Caki2 (cell line): ENCODE measurements at regions not wholly inside any gene's neighbourhood (a gene's known extent, or its start where the extent isn't known, plus 50 kb on each side); places are given as distances from the start of the nearest gene placed in this dataset.

Experiments used
- DNase-seq: peaks from one replicate; pipeline ENCODE4 v3.0.0-alpha.2; 2015; ENCODE audit warnings: low read depth
- in situ Hi-C: cut with HindIII; loops from 2 replicates; pipeline ENCODE4 v1.10.0; 2016; ENCODE audit warnings: low sequenced_read_pairs, low pct_unique_long_range_greater_than_20kb, mixed read lengths

DNA sequence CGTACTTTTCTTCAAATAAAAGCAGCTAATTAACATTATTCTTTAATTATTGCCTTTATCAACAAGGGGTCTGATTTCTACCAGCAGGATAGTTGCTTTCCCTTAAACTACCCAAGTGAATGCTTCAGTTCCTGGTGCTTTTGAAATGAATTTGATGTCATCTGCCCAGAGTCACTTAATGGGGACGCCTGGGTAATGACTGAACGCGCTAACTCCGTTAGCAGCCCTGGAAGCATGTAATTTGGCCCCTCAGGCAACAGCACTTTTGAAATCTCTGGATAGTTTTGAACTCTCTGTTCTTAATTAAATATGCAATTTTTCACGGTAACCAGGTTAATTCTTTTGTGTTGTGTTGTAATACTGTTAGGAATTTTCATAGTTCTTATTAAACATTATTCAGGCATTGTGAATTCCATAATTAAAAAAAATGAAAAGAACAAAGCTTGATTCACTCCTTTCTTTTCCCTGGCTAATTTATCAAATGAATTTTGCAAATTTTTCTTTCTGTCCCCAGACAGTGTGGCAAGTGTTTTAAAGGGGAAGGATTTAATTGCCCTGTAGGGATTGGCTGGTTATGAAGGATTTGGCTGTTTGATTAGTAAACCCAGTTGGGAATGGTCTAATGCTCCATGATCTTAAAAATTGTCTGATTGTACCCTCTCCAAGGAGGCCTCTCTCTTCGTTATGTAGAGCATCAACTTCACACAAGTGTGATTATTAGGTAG, 137.5 kb upstream of the MYL2 start:
- in situ Hi-C loops = no loop called here
- DNase-seq = no peak

DNA sequence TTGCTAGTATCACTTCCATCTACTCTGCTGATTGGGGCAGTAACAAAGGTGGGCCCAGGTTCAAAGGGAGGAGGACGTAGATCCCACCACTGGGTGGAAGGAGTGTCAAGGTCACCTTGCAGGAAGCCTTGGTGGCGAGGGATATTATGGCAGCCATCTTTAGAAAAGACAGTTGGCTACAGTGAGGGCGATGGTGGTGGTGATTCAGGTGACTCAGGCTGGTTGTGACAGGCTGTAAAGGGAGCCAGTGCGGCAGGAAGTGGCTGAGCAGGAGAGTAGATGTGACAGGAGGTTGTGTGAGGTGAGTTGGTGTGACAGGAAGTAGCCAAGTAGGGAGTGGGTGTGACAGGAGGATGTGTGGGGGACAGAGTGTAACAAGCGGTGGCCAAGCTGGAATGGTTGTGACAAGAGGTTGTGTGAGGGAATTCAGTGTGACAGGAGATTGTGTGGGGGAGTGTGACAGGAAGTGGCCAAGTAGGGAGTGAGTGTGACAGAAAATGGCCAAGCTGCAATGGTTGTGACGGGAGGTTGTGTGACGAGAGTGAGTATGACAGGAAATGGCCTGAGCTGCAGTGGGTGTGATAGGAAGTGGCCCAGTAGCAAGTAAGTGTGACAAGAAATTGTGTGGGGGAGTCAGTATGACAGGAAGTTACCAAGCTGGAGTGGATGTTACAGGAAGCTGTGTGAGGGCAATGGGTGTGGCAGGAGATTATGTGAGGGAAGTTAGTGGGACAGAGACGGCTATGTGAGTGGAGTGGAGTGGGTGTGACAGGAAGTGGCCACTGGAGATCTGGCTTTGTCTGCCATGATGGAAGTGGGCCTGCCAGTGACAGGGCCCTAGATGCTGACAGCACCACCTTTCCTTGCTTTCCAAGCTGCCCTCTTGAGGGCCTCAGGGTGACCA, 136.5 kb upstream of the MYL2 start:
- no peak for DNase-seq
- in situ Hi-C loops = no loop called here

DNA sequence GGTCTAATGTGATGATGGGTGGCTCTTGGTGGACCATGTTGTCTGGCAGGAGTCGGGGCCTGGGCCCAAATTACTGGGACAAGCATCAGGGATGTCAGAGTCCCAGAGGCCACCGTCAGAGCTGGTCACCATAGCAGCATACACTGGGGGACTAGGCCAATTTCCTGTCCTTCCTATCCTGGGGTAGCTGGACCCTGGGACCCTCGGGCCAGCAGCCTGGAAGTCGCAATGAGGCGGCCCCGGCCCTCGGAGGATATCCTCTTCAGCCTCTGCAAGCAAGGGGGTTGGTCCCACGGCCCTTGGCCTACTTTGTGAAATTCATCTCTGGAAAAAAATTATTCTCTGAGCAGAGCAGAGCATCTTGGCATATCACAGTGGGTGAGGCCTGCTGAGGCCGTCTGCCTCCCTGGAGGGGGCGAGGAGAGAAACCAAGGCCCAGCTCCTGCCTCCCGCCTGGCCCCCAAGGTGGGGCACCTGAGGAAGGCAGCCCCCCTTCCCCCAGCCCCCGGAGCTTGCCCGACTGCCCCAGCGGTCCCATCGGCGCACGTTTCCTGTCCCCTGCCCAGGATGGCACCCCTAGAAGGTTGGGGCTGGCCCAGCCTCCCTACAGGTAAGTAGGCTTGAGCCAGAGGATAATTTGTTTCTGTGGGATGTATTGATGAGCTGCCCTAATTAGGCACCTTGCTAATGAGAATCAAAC, 135.0 kb upstream of the MYL2 start:
- in situ Hi-C loops = no loop called here
- DNase-seq = no peak

DNA sequence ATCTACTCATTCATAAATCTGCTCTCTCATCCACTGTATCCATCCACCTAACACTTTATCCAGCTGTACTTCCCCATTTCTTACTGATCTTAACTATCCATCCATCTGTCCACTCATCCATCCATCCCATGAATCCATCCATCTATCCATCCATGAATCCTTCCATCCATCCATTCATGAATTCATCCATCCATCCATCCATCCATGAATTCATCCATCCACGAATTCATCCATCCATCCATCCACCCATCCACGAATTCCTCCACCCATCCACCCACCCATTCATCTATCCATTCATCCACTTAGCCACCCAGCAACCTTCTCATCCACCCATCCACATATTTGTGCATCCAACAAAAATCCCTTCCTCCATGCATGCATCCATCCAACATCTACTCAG, 128.6 kb upstream of the MYL2 start:
- no peak for DNase-seq
- in situ Hi-C loops = no loop called here

DNA sequence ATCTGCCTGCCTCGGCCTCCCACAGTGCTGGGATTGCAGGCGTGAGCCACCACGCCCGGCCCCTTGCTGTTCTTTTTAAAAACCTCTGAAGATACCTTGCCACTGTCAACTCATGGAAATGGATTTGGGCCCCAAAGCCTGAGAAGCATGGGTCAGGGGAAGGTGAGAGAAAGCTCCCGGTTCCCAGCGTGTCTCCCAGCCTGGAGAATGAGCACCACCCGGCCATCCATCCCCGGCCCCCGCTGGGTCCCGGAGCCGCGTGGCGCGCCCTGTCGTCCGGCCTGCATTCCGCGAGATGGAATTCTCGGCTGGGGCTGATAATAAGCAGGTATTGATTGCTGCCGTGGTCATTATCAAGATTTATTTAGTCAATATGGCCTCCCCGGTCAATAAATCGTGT, 126.5 kb upstream of the MYL2 start:
- in situ Hi-C loops = no loop called here
- DNase-seq = no peak

DNA sequence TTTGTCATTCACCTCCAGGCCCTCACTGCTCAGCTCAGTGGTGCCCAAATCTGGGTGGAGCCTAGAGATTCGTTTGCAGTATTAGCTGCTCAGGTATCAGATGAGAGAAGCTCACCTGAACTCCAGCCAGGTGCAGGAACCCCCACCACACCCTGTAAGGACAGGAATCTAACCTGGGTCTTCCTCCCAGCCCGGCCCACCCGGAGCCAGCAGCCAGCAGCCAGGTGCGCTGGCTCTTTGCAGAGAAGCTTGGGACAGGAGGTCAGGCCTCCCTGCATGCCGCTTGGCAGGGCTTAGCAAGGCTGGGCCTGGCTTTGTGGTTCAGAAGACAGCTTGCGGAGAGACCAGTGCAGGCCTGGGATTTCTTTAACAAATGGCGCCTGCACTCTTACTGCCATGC, 125.6 kb upstream of the MYL2 start:
- no peak for DNase-seq
- in situ Hi-C loops = no loop called here

DNA sequence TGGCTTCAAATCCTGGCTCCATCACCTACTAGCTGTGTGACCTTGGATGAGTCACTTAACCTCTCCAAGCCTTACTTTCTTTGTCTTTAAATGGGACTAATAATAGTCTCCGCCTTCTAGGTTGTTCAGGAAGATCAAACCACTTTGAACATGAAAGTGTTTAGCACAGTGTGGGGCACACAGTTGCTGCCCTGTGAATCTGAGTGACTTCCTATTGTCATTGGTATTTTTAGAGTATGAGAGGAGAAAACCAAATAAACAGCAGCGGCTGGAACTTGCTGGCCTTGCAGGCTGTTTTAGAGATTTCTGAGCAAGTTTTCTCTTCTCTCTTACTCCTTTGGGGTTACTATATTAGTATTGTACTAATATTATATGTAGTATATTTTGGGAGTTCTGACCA, 120.7 kb upstream of the MYL2 start:
- in situ Hi-C loops = no loop called here
- no peak for DNase-seq

DNA sequence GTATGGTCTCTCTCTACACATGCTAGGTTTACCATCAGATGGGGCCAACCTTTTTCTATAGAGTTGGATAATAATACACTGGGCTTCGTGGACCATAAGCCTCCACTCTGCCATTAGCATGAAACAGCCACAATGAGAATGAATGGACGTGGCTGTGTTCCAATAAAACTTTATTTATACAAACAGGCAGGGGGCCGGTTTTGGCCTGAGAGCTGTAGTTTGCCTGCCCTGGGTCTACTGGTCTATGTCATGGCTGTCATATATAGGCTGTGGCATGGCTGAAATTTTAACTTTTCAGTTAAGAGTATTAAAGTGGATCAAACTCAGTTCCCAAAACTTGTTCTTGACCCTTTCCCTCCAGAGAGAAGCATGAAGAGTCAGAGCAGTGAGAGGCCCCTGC, 120.3 kb upstream of the MYL2 start:
- no peak for DNase-seq
- in situ Hi-C loops = no loop called here

DNA sequence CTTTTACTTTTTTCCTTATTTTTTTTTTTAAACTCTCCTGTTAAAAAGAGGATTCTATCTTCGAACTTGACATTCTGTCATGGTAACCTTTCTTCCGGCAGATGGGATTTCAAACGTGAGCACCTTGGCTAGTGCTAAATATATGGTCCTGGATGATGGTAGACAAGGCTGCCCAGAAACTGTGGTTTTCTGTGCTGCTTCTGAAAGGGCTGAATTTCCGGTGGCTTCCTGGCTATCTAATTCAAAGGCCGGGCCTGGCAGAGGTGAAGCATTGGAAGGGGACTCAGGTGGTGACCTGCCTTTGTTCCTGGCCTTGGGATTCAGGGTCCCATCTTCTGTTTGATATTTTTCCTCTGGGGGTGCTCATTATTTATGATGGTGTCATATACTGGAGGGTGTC, 118.6 kb upstream of the MYL2 start:
- no peak for DNase-seq
- in situ Hi-C loops = no loop called here

DNA sequence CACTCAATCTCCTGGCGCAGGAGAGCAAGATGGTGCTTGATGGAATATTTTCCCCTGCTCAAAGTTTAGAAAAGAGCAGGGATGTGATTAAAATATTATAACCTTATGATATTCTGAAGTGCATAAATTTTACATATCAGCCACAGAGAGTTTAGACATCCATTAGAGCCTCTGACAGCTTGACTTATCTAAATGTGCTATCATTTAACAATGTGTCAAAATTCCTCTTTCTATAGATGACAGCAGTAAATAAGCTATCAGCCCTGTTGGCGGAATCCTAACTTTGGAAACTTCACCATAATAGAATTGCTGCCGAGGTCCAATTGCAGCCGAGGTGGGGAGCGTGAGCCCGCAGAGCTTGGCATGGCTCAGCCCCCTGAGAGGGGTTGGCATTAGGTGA, 117.7 kb upstream of the MYL2 start:
- no peak for DNase-seq
- in situ Hi-C loops = no loop called here

DNA sequence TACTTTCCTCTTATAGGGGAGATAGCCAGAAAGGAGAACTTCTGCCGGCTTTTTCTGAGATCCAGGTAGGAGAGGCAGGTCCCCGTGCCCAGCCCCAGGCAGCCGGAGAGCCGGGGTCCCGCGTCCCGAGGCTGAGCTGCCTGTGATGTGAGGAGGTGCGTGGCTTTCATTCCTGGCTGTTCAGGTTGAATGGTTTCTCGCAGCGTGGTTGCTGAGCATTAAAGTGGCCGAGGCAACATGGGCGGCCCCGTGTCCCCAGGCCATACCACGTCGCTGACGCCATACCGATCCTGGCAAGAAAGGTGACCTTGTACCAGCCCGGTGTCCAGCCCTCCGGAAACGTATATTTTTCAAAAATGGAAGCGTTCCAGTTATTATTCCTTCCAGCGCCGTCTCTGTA, 116.7 kb upstream of the MYL2 start:
- DNase-seq = no peak
- in situ Hi-C loops = no loop called here

DNA sequence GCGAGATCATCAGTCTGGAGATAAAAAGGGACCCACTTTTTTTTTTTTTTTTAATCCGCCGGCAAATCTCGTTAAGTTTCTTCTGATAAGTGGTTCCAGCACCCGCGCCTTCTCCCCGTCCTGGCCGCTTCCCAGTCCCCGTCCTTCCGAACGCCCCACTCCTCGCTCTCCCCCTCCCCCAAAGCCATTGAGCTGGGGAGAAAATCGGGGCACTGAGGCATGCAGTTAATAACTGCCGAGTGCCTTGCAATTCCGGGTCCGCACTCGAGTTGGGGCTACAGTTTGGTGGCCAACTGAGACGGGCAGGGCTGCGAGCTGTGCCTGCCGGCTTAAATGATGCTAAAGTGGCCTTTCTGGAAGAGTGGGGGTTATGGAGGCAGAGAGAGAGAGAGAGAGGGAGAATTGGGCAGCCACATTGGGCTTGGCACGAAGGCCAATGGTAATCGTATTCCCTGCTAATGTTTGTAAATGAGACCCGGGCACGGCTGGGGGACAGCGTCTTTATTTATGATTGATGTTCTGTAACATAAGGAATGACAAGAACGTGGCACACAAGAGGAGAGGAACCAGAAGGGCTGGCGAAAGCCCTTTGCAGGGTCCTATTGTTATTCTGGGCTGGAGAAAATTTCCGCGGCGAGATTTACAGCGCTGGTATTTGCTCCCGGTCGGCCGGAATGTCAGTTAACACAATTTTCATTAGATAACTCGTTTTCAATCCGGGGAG, 115.4 kb upstream of the MYL2 start:
- no peak for DNase-seq
- in situ Hi-C loops = no loop called here

DNA sequence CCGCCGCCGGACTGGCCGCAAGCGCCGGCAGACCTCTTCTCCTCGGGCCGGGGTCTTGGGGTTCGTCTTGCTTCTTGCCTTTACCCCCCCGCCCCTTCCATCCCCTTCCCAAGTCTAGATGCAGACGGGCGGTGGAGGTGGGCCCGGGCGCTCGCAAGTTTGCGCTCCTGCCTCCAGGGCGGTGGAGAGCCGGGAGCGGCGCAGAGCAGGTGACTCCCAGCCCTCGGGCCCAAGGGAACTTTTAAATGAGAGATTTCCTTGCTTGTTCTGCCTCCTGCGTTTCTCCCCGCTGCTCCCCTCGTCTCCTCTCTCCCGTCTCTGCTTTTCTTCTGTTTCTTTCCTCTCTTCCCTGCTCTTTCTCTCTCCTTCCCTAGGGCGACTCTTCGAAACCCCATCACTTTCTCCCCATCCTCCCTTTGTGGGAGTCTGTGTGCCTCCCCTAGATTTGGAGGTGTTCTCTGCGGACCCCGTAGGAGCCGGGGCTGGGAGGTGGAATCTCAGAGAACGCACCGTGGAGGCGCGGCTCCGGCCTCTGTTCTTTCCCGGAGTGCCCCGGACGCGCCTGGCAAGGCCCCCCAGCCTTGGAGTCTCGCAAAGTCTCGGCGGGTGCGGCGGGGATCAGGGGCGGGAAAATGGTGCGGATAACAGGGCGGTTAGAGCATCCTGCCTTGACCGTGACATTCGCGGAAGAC, 114.7 kb upstream of the MYL2 start:
- DNase-seq = no peak
- in situ Hi-C loops = no loop called here

DNA sequence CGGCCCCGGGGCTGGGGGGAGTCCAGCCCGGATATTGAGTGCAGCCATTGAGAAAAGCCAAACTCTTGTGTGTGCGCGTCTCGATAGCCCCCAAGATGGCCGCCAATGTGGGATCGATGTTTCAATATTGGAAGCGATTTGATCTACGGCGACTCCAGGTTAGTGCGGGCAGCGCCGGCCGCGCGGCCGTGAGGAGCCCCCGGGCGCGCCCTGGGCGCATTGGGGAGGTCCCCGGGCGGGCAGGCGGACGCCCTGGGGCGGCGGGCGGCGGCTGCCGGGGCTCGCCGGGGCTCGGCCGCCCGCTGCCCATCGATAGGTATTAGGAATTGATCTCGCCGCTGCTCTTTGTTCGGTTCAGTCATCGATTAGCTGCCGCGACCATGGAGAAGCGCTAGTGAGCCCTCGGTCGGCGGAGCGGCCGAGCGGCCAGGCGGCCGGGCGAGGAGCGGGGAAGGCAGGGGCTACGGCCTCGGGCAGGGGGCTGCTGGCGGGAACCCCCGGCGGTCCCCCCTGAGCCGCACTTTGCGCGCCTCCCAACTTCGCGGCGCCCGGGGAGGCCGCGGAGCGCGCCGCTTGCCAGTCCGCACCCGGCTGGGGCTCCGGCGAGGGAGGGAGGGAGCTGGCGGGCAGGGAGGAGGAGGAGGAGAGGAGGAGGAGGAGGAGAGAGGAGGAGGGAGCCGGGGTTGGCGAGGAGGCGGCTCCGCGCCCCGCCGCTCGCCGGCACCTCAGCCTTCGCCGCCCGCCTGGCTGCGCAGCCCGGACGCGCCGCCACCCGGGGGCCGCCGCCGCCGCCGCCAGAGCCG, 113.9 kb upstream of the MYL2 start, which contains the start of gene CUX2:
Gene CUX2, plus strand, starts transcription at position 83 of the 803 bp plus-strand sequence.
- in situ Hi-C loops = no loop called here

DNA sequence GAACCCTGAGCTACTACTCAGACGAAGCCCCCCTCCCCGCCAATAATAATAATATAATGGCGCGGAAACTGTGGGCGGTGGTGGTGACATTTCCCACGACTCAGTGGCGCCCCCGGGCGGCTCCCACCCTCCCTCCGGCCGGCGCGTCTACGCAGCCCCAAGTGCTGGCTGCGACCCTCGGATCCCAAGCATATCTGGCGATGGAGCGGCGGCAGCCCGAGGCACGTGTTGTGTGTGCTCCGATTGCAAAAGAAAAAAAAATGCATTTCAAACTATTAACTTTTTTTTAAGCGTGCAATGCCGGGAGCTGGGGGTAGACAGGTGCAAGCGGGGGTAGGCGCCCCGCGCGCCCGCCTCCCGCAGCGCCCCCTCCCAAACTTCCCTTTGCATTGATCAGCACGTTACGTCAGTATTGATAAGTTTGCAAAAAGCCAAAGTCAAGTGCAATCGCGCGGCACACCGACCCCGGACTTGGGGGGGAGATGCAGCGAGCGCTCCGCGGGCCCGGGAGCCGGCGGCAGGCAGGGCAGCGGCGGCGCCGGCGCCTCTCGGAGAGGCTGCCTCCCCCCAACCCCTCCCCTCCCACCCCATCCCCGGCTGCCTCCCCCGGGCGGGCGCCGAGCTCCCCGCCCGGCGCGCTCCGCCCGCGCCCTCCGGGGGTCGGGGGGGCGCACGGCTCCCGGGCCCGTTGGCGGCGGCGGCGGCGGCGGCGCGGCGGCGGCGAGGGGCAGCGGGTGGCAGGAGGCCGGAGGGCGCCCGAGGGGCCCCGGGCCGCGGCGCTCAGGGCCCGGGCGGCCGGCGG, 113.1 kb upstream of the MYL2 start:
- in situ Hi-C loops = no loop called here

More for the DNA sequence above, 113.9 kb upstream of the MYL2 start, which contains the start of gene CUX2:
- no peak for DNase-seq

DNA sequence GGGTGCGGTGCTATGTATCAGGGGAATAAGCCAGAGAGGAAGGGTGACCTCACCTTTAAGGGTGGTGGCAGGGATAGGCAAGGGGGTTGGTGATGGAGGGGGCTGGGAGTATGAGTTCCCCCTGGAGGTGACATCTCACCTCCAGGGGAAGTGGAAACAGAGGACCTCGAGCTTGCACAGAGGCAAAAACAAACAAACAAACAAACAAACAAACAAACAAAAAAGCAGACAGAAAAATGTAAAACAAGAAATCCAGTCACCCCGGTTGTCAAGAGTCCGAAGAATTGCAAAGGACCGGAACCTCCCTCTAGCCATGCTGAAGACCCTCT, 112.2 kb upstream of the MYL2 start:
- in situ Hi-C loops = no loop called here
- no peak for DNase-seq

More for the DNA sequence above, 113.1 kb upstream of the MYL2 start:
- no peak for DNase-seq
